ENCODE measurements at regions not wholly inside any gene's neighbourhood (a gene's known extent, or its start where the extent isn't known, plus 50 kb on each side); places are given as distances from the start of the nearest gene placed in this dataset.

- Histone ChIP-seq H3K36me3 (ENCODE audit: control insufficient read depth, insufficient read depth, low read length) (peaks cover 23% of the 10 kb centered on the region), H3K27me3 (ENCODE audit: control insufficient read depth, insufficient read depth, low read length) (no peaks in the 10 kb centered on the region), H3K4me3 (ENCODE audit: low read depth, low read length) (no peak overlapping the region)
- TF ChIP-seq, protein P1, sequence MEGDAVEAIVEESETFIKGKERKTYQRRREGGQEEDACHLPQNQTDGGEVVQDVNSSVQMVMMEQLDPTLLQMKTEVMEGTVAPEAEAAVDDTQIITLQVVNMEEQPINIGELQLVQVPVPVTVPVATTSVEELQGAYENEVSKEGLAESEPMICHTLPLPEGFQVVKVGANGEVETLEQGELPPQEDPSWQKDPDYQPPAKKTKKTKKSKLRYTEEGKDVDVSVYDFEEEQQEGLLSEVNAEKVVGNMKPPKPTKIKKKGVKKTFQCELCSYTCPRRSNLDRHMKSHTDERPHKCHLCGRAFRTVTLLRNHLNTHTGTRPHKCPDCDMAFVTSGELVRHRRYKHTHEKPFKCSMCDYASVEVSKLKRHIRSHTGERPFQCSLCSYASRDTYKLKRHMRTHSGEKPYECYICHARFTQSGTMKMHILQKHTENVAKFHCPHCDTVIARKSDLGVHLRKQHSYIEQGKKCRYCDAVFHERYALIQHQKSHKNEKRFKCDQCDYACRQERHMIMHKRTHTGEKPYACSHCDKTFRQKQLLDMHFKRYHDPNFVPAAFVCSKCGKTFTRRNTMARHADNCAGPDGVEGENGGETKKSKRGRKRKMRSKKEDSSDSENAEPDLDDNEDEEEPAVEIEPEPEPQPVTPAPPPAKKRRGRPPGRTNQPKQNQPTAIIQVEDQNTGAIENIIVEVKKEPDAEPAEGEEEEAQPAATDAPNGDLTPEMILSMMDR (IDR thresholded peaks at IDR 0.05; ENCODE audit: insufficient read depth, low read length, severe bottlenecking), result no peak
- no peak for FAIRE-seq
- no peak for DNase-seq (ENCODE audit: low read depth)
Observed at GRCh38 chr7:130881091-130881798, 147.2 kb upstream of the KLF14 start.

DNA sequence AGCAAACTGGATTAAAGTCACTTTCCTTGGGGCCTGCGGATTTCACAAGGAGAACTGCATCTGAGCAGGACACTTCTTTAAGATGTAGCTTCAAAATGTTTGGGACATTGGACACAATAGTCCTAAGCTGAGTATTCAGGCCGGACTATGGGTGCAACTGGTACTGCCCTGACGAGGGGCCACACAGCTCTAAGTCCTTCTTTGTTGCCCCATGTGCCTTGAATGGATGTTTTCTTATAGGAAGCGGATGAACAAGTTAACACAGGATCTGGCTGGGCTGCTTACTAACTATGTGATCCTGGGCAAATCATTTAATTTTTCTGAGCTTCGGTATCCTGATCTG lies 147.8 kb upstream of the KLF14 start:
- DNase-seq (ENCODE audit: low read depth) (no peak), FAIRE-seq (no peak)
- Histone ChIP-seq H3K36me3 (ENCODE audit: control insufficient read depth, insufficient read depth, low read length) (peaks cover 24% of the 10 kb centered on the region), H3K4me3 (ENCODE audit: low read depth, low read length) (no peak overlapping the region), H3K27me3 (ENCODE audit: control insufficient read depth, insufficient read depth, low read length) (no peaks in the 10 kb centered on the region)
- TF ChIP-seq, protein P1 (IDR thresholded peaks at IDR 0.05; ENCODE audit: insufficient read depth, low read length, severe bottlenecking), result no peak

DNA sequence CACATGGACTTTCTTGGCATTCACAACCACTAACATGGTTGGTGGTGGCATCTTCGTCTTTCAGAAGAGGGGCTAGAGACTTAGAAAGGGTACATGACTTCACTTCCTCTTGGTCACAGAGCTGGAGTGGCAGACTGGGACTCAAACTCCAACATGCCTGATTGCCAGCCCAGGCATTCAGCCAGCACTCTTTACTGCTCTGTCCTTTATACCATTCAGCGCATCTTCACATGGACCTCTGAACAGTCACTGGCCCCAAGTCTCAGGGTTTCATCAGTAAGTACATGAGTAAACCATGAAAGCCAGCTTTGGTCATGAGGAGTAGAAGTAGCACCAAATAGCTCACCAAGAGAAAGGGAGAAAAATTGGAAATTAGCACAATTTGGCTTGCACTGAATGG lies 148.4 kb upstream of the KLF14 start:
- DNase-seq (ENCODE audit: low read depth) (no peak), FAIRE-seq (no peak)
- no peak overlapping the region for H3K4me3 ChIP-seq (ENCODE audit: low read depth, low read length)
- no peaks in the 10 kb centered on the region for H3K27me3 ChIP-seq (ENCODE audit: control insufficient read depth, insufficient read depth, low read length)
- TF ChIP-seq, protein P1 (IDR thresholded peaks at IDR 0.05; ENCODE audit: insufficient read depth, low read length, severe bottlenecking), result no peak
- peaks cover 21% of the 10 kb centered on the region for H3K36me3 ChIP-seq (ENCODE audit: control insufficient read depth, insufficient read depth, low read length)

DNA sequence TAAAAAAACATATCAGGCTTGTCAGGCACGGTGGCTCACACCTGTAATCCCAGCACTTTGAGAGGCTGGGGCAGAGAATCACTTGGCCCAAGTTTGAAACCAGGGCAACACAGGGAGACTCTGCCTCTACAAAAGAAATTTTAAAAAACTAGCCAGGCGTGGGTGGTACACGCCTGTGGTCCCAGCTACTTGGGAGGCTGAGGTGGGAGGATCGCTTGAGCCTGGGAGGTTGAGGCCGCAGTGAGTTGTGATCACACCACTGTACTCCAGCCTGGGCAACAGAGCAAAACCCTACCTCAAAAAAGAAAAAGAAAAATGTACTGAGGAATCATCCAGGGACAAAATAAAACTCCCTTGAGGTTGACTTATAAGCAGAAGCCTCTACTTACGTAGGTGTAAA lies 149.9 kb upstream of the KLF14 start:
- H3K27me3 ChIP-seq (ENCODE audit: control insufficient read depth, insufficient read depth, low read length), result no peaks in the 10 kb centered on the region
- TF ChIP-seq, protein P1 (IDR thresholded peaks at IDR 0.05; ENCODE audit: insufficient read depth, low read length, severe bottlenecking), result no peak
- H3K4me3 ChIP-seq (ENCODE audit: low read depth, low read length), result no peak overlapping the region
- no peak for FAIRE-seq
- no peak for DNase-seq (ENCODE audit: low read depth)
- H3K36me3 ChIP-seq (ENCODE audit: control insufficient read depth, insufficient read depth, low read length), result peaks cover 20% of the 10 kb centered on the region

- Histone ChIP-seq H3K27me3 (ENCODE audit: control insufficient read depth, insufficient read depth, low read length) (no peaks in the 10 kb centered on the region), H3K4me3 (ENCODE audit: low read depth, low read length) (no peak overlapping the region), H3K36me3 (ENCODE audit: control insufficient read depth, insufficient read depth, low read length) (peaks cover 17% of the 10 kb centered on the region)
- TF ChIP-seq, protein P1 (IDR thresholded peaks at IDR 0.05; ENCODE audit: insufficient read depth, low read length, severe bottlenecking), result no peak
- FAIRE-seq, result no peak
- DNase-seq (ENCODE audit: low read depth), result peak; percentile 84
Observed at GRCh38 chr7:130884437-130885417, 150.7 kb upstream of the KLF14 start.

Data from bronchial epithelial cell (primary cell).